GM10266 (cell line): ENCODE measurements at regions not wholly inside any gene's neighbourhood (a gene's known extent, or its start where the extent isn't known, plus 50 kb on each side); places are given as distances from the start of the nearest gene placed in this dataset.

Experiments
- DNase-seq: peaks from one replicate; pipeline ENCODE4 v3.0.0; 2012; ENCODE audit errors: extremely low spot score
- TF ChIP-seq, protein P1 (sequence below): IDR thresholded peaks from 2 replicates; pipeline ENCODE4 v1.5.1; 2012; ENCODE audit warnings: mild to moderate bottlenecking, low read depth; ENCODE audit not compliant: control insufficient read depth, insufficient read depth; ENCODE audit errors: missing control alignments

DNA sequence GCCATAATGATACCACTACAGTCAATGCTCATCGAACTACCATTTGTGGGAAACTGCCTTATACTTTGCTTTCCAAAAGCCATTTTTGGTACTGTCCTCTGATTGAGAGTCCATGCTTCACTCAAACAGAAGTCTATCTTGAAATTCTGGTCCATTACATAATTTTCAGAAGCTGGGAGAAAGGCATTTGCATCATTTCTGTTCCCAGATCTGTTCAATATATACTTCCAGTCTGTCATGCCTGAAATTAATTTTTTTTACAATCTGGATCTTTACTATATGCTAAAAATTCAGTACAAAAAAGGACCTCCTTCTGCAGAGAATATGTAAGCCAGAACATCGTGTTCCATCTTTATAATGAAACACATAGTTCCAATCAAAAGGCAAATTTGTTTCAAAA lies 528.9 kb upstream of the MEF2C start:
- DNase-seq, result no peak
- TF ChIP-seq, protein P1, sequence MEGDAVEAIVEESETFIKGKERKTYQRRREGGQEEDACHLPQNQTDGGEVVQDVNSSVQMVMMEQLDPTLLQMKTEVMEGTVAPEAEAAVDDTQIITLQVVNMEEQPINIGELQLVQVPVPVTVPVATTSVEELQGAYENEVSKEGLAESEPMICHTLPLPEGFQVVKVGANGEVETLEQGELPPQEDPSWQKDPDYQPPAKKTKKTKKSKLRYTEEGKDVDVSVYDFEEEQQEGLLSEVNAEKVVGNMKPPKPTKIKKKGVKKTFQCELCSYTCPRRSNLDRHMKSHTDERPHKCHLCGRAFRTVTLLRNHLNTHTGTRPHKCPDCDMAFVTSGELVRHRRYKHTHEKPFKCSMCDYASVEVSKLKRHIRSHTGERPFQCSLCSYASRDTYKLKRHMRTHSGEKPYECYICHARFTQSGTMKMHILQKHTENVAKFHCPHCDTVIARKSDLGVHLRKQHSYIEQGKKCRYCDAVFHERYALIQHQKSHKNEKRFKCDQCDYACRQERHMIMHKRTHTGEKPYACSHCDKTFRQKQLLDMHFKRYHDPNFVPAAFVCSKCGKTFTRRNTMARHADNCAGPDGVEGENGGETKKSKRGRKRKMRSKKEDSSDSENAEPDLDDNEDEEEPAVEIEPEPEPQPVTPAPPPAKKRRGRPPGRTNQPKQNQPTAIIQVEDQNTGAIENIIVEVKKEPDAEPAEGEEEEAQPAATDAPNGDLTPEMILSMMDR, result no peak

DNA sequence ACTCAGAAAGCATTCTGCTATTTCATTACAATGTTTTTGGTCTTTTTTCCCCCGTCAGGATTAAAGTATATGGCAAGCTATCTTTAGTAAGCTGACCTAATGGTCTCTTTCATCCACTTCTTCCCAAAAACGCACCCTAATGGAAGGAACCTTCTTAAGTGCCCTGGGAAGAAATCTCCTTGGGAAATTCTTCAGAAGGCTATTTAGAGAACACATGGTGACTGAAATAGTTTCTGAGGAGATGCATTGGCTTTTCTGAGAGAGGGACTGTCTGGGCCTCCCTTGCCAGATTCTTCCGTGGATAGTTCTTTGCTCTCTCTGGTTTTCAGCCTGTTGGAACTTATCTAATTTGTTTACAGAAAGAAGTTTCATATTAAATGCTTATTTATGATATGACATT lies 524.1 kb upstream of the MEF2C start:
- DNase-seq, result no peak
- TF ChIP-seq, protein P1, result no peak

DNA sequence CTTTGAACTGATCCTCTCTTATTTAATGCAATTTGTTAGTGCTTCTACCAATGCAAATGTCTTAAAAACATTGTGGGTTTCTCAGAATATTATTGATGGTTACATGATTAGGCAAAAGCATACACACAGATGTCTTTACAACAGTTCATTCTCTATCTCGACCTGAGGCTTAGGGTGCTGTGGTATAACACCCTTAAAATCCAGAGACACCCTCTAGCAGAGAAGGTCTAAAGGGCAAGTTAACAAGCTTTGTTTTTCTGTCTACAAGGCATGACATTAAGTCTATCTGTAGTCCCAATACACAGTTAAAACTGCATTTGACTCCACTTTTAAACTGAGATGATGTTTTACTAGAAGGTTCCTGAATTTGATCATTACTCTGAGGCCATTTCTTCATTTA lies 518.7 kb upstream of the MEF2C start:
- DNase-seq, result no peak
- TF ChIP-seq, protein P1, result no peak

DNA sequence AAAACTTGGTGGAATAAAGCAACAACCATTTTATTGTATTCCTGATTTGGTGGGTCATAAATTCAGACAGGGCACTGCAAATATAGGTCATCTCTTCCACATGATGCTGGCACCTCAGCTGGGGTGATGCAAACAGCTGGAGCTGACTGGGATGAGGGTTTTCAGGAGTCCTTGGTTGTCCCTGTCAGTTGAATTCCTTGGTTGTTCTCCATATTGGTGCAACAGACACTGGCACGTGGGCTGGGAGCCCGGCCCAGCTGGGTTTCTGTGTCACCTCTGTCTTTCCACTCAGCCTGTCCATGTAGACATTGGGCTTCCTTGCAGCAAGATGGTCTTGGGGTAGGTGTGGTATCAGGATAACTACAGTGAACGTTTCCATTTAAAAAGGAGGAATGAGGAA lies 518.0 kb upstream of the MEF2C start:
- no peak for DNase-seq
- TF ChIP-seq, protein P1, result no peak

DNA sequence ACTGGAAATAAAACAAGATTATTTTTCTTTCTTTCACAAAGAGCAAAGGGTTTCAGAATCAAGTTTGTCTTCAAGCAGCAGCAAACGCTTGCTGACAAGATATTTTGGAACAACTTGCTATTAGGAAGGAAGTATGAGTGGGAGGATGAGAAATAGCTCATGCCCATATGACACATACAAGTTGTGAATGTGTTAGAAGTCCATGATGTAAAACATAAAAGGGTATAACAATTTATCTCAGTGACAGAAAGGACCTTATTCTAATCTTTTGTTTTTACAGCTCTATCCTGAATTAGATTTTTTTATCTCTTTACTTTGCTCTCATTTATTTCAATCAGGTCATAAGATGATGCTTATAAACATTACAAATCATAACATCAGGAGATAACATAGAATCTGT lies 516.6 kb upstream of the MEF2C start:
- TF ChIP-seq, protein P1, result no peak
- DNase-seq, result peak; percentile 7

DNA sequence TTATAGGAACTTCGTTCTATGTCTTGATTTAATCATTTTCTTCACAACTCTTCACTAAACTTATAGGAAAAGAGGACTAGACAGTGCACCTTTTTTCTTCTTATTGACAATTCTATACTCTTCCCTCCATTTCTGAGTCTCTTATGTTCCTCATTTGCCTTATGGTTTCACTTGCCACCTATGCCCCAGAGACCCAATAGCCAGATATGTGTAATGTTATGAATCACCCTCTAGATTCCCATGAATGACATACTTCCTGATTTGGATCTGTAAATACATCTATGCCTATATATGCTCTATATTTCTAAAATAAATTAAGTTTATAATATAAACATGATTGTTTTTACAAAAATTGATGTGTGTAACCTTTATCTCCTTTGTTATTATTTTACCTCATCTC lies 514.1 kb upstream of the MEF2C start:
- TF ChIP-seq, protein P1, result no peak
- DNase-seq, result peak; percentile 6

DNA sequence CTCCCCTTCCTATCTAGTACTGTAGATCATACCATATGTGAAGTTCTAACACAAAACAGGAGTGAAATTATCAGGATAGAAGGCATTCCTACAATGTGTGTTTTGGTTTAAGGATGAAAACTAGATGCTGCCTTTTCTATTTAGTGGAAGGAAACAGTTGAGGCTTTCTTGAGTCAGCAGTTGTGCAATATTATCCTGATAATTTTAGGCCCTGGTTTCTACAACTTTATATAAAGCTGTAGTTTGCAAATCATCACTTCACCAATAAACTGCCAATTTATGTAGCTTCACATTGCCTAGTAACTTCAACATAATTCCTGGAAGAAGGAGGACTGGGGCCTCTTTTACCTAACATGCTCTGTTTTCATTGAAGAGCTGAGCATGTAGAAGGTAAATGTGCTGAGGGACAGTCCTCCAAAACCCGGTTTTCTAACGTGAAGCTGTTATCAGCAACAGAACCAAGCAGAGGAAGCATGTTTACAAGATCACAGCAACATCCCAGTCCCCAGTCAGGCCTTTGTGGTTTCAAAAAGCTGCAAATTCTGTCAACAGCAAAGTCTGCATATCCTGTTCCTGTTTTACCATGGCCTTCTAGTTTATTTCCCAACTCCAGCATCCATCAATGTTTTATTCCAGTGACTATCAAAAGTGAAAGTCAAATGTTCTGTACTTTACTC lies 513.4 kb upstream of the MEF2C start:
- DNase-seq, result peak; percentile 5

More for the DNA sequence above, 513.4 kb upstream of the MEF2C start:
- TF ChIP-seq, protein P1, result no peak
